Pons (tissue), 1 donor: ENCODE measurements at regions not wholly inside any gene's neighbourhood (a gene's known extent, or its start where the extent isn't known, plus 50 kb on each side); places are given as distances from the start of the nearest gene placed in this dataset.
"Not testable (repeated sequence)": the region's sequence is repeated elsewhere in the genome, so short reads cannot be mapped to it uniquely, and the experiment has no call there.

Experiments
- DNase-seq: peaks from one replicate; pipeline ENCODE4 v3.0.0-alpha.2; 2016; ENCODE audit warnings: low spot score

- no peak for DNase-seq
These were observed 811.6 kb downstream of the GLUD2 start for GRCh38 chrX:121858867-121859647.

DNA sequence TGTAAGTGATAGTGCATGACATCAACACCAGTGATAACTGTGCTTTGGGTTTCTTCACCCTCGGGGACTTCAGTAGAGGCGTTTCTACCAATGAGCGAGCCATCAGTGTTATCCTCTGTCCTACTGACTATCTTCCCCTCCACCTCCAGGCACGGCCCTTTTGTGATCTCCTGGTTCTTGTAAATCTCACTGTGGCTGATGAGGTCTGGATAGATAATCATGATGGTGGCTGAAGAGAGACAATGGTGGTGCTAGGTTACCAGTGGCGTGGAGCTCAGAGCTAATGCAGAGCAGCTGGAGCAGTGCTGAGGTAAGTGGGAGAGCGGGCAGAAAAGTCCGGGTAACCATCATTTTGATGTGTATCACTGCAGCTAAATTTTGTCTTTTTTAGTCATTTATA is 816.6 kb downstream of the GLUD2 start:
- no peak for DNase-seq

GRCh38 chrX:121864561-121864960 is 817.2 kb downstream of the GLUD2 start:
- no peak for DNase-seq

- DNase-seq, result no peak
These were observed 822.6 kb downstream of the GLUD2 start for GRCh38 chrX:121869876-121870477.

DNA sequence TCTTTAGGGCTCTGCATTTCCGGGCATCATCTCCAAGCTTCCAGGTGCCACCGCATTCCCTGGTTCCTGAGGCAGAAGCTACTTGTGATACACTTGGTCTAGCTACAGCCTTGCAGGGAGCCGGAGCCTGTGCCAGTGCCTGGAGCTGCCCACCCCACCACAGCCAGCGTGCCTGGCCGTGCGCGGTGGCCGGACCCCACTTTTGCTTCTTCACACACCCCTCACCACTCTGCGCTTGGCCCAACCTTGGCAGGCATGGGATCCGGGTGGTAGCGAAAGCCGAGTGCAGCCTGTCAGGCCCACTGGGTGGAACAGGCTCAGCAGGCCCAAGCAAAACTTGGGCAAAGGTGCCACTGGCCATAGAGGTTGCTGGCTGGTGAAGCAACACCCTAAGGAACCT is 823.7 kb downstream of the GLUD2 start:
- DNase-seq, result no peak

- DNase-seq, result no peak
These were observed 828.9 kb downstream of the GLUD2 start for GRCh38 chrX:121876305-121876704.

- not testable (repeated sequence) for DNase-seq
These were observed 829.9 kb downstream of the GLUD2 start for GRCh38 chrX:121877337-121877736.

GRCh38 chrX:121886557-121886956 is 839.1 kb downstream of the GLUD2 start:
- no peak for DNase-seq

DNA sequence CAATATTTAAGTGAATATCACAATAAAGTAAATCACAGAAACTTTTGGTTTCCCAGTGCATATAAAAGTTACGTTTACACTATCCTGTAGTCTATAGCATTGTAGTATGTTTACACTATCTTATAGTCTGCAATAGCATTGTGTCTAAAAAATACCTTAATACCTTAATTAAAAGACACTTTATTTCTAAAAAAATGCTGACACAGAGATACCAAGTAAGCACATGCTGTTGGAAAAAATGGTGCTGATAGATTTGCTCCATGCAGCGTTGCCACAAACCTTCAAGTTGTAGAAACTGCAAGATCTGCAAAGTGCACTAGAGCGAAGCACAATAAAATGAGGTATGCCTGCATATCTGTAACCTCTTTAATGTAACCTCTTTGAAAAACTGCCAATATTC is 847.3 kb downstream of the GLUD2 start:
- no peak for DNase-seq

DNA sequence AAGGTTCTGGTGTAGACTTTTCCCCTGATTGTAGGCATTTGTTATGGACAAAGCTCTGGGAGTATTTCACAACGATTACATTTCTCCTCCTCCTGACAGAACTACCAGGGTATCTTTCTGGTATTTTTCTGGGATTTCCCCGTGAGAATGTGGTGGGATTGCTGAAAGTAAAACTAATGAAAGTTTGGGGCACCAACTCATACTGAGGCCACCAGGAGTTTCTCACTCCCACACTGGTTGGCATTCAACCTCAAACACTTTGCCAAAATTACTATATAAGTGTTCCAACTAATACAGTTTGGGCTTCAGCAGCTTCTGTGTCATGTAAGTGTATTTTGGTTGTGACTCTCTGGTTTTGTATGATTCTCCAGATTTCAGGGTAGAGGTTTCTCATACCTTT is 855.1 kb downstream of the GLUD2 start:
- DNase-seq, result no peak

DNA sequence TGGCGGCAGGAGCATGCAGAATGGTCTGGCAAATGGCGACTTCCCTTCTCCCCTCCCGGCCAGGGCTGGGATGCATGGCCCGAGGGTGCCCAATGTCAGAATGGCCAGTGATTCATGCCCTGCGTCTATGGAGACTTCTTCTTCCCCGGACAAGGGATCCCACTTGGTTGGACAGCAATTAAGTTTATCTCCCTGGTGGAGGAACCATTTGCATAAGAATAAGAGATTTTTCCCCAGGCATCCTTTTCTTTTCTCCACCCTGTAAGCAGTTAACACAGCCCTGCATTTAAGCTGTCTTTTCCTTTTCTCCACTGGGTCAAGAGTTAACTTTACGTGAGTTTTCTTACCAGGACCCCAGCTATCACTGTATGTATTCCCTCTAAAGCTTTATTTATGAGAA is 856.6 kb downstream of the GLUD2 start:
- no peak for DNase-seq

GRCh38 chrX:121921258-121921657 is 873.8 kb downstream of the GLUD2 start:
- DNase-seq, result no peak

- no peak for DNase-seq
These were observed 884.2 kb downstream of the GLUD2 start for GRCh38 chrX:121931567-121931966.

DNA sequence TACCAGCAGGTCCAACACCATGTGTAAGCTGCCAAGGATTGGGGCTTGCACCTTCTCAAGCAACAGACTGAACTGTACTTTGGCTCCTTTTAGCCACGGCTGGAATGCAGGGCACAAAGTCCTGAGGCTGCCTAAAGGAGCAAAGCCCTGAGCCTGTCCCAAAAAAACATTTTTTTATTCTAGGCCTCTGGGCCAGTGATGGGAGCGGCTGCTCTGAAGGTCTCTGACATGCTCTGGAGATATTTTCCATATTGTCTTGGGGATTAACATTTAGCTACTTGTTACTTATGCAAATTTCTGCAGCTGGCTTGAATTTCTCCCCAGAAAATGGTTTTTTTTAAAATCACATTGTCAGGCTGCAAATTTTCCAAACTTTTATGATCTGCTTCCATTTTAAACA is 885.3 kb downstream of the GLUD2 start:
- no peak for DNase-seq

DNA sequence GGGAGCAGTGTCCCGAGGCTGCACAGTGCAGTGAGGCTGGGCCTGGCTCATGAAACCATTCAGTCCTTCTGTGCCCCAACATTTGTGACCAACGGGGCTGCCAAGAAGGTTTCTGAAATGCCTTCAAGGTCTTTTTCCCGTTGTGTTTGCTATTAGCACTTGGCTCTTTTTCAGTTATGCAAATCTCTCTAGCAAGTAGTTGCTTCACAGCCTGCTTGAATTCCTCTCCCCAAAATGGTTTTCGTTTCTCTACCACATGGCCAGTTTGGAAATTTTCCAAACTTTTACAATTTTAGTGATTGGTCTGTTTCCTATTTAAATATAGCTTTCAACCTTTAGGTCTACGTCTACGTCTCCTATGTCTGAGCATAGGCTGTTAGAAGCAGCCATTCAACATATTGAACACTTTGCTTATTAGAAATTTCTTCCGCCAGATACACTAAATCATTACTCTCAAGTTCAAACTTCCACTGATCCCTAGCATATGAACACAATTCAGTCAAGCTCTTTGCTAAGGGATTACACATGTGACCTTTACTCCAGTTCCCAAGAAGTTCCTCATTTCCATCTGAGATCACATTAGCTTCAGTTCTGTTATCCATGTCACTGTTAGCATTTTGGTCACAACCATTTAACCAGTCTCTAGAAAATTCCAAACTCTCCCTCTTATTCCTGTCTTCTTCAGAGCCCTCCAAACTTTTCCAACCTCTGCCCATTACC is 901.8 kb downstream of the GLUD2 start:
- DNase-seq, result no peak

- DNase-seq, result no peak
These were observed 911.5 kb downstream of the GLUD2 start for GRCh38 chrX:121958886-121959285.

DNA sequence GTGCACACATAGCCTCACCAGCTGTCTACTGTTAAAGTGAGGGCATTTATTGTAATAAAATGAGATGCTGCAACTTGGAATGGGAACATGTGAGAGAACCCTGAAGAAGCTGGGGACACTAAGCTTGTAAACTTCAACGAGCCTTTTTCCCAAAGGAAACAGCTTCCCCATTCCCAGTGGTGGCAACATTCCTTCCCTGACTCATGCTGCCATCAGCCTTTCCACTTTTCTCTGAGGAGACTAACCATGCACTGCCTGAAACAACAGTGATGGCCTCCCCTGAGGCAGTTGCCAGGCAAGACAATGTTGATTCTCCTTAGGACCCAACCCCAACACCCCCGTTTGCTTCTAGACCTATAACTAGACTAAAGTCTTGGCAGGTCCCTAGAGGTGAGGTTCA is 928.3 kb downstream of the GLUD2 start:
- no peak for DNase-seq

- no peak for DNase-seq
These were observed 939.8 kb downstream of the GLUD2 start for GRCh38 chrX:121987163-121987562.

GRCh38 chrX:121987835-121988234 is 940.4 kb downstream of the GLUD2 start:
- DNase-seq, result no peak

- no peak for DNase-seq
These were observed 956.7 kb downstream of the GLUD2 start for GRCh38 chrX:122004127-122004526.

DNA sequence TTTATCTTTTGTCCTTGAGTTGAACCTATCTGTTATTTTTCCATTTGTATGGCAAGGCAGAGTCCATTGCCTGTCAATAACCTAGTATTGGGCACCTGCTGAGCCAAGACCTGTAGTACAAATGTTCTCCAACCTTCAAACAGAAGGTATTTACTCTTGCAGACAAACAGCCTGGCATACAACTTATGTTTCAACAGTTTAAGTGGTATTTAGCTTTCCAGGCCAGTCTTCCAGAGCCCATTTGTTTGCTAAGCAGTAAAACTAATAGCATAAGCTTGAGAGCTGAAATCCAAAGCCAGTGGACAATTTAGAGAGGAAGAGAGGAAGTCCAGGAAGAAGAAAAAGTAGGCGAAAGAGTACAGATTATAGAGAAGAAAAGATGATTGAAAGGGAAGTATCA is 979.3 kb downstream of the GLUD2 start:
- DNase-seq, result no peak

- no peak for DNase-seq
These were observed 998.8 kb downstream of the GLUD2 start for GRCh38 chrX:122046226-122046625.

GRCh38 chrX:122046815-122047214 is 999.4 kb downstream of the GLUD2 start:
- no peak for DNase-seq
